OCI-LY7 (cell line): ENCODE measurements at regions not wholly inside any gene's neighbourhood (a gene's known extent, or its start where the extent isn't known, plus 50 kb on each side); places are given as distances from the start of the nearest gene placed in this dataset.

Experiments used
- EZH2phosphoT487 ChIP-seq: fragments of 200-600 bp; sonication (generic); IDR thresholded peaks from 2 replicates; pipeline ENCODE4 v1.6.1; 2018; ENCODE audit warnings: low read depth, borderline replicate concordance, mild to moderate bottlenecking, mixed run types, antibody characterized with exemption, low read length, moderate library complexity, mixed read lengths
- TF ChIP-seq, protein P1 (sequence below): fragments of 200-600 bp; sonication (generic); conservative IDR thresholded peaks from 2 replicates; pipeline ENCODE4 v1.5.1; 2014; ENCODE audit warnings: mild to moderate bottlenecking, antibody characterized with exemption, low read length, moderate library complexity, mixed read lengths

DNA sequence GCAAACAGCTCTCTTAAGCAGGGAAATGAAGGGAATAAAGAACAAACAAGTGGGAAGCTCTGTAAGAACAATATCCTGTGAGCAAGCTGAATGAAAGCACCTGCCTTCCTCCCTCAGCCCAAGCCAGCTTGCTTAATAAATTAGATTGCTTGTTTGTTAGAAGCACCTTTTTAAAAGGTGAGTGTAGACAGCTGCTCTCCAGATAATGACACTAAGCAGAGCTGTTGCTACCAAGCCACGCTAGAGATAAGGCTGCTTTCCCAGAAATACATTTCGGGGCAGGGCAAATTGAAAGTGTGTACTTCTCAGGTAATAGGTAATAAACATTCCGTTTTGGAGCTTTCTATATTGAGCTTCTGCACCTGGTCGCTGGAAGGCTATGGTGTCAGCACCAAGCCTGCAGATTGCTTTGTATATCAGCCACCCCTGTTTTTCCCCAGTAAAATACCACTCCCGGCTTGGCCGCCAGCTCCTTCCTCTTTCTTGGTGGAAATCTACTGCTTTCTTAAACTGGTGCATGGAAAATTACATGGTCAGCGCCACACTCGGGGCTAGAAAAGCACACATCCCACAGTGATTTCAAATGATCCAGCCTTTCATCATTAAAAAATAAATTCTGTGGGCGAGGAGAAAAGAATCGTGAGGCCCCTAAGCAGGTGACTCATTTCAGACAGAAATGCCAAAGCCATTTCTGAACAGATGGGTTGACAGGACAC is 151.3 kb downstream of the ETS2 start:
- TF ChIP-seq, protein P1, sequence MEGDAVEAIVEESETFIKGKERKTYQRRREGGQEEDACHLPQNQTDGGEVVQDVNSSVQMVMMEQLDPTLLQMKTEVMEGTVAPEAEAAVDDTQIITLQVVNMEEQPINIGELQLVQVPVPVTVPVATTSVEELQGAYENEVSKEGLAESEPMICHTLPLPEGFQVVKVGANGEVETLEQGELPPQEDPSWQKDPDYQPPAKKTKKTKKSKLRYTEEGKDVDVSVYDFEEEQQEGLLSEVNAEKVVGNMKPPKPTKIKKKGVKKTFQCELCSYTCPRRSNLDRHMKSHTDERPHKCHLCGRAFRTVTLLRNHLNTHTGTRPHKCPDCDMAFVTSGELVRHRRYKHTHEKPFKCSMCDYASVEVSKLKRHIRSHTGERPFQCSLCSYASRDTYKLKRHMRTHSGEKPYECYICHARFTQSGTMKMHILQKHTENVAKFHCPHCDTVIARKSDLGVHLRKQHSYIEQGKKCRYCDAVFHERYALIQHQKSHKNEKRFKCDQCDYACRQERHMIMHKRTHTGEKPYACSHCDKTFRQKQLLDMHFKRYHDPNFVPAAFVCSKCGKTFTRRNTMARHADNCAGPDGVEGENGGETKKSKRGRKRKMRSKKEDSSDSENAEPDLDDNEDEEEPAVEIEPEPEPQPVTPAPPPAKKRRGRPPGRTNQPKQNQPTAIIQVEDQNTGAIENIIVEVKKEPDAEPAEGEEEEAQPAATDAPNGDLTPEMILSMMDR = no peak
- no peak for TF ChIP-seq EZH2phosphoT487
